Naive thymus-derived CD4-positive, alpha-beta T cell (primary cell): ENCODE measurements at regions not wholly inside any gene's neighbourhood (a gene's known extent, or its start where the extent isn't known, plus 50 kb on each side); places are given as distances from the start of the nearest gene placed in this dataset.

Experiments
- ATAC-seq: fragments of 150-1000 bp; cut with Tn5 transposase; 2 replicates; pipeline ENCODE4 v1.10.0; 2021; ENCODE audit warnings: mild to moderate bottlenecking, moderate library complexity
- CTCF ChIA-PET: fragments of 350-600 bp; sonication (Branson Sonifier 250); formaldehyde crosslinking; loops from one replicate; lab custom pipeline; 2021; ENCODE audit warnings: antibody characterized with exemption; lab: Charles Lee
- POLR2A ChIA-PET: fragments of 350-600 bp; sonication (Branson Sonifier 250); formaldehyde crosslinking; loops from one replicate; lab custom pipeline; 2021; ENCODE audit warnings: antibody characterized with exemption, inconsistent platforms; lab: Charles Lee
- DNase-seq, 9 donors: peaks; one replicate each; pipeline versions ENCODE4 v3.0.0 to v3.0.0-alpha.2; 2020 to 2022; ENCODE audit warnings: mixed read lengths in 1 of 9
- H3K27ac ChIP-seq: one replicate; pipeline ENCODE4 v1.7.0; 2013; ENCODE audit warnings: mild to moderate bottlenecking, low read depth, low read length, moderate library complexity
- H3K27me3 ChIP-seq, 2 donors: one replicate each; pipeline ENCODE4 v1.7.0; 2013; ENCODE audit warnings: low read length in 2 of 2, mild to moderate bottlenecking in 2 of 2, moderate library complexity in 2 of 2; ENCODE audit not compliant: control insufficient read depth in 2 of 2, insufficient read depth in 2 of 2
- H3K36me3 ChIP-seq, 3 experiments: 1 replicate in 2 of 3; 2 replicates in 1 of 3; pipeline ENCODE4 v1.7.0; 2013; ENCODE audit warnings: low read length in 3 of 3, mild to moderate bottlenecking in 3 of 3, moderate library complexity in 1 of 3; ENCODE audit not compliant: insufficient read depth in 3 of 3, control insufficient read depth in 2 of 3
- H3K4me1 ChIP-seq, 2 donors: one replicate each; pipeline ENCODE4 v1.7.0; 2013; ENCODE audit warnings: low read length in 2 of 2, mild to moderate bottlenecking in 2 of 2, moderate library complexity in 1 of 2; ENCODE audit not compliant: control insufficient read depth in 2 of 2, insufficient read depth in 2 of 2
- H3K4me3 ChIP-seq: 2 replicates; pipeline ENCODE4 v1.7.0; 2013; ENCODE audit warnings: mild to moderate bottlenecking, low read length
- H3K9me3 ChIP-seq, 3 experiments: 1 replicate in 2 of 3; 2 replicates in 1 of 3; pipeline ENCODE4 v1.7.0; 2013; ENCODE audit warnings: low read length in 3 of 3; ENCODE audit not compliant: control insufficient read depth in 2 of 3
- H3K27ac Mint-ChIP-seq, 9 donors: one replicate each; pipeline ENCODE4 v1.8.0; 2020 to 2022; ENCODE audit warnings: mixed read lengths in 9 of 9, mild to moderate bottlenecking in 8 of 9, moderate library complexity in 5 of 9, inconsistent platforms in 2 of 9
- H3K27me3 Mint-ChIP-seq, 5 donors: one replicate each; pipeline ENCODE4 v1.8.0; 2021 to 2022; ENCODE audit warnings: mixed read lengths in 5 of 5, mild to moderate bottlenecking in 1 of 5
- H3K36me3 Mint-ChIP-seq, 5 donors: one replicate each; pipeline ENCODE4 v1.8.0; 2020 to 2022; ENCODE audit warnings: mixed read lengths in 5 of 5, mild to moderate bottlenecking in 3 of 5, inconsistent platforms in 1 of 5
- H3K4me1 Mint-ChIP-seq, 7 donors: one replicate each; pipeline ENCODE4 v1.8.0; 2020 to 2022; ENCODE audit warnings: mixed read lengths in 7 of 7, mild to moderate bottlenecking in 3 of 7, inconsistent platforms in 1 of 7
- H3K4me3 Mint-ChIP-seq, 10 donors: one replicate each; pipeline ENCODE4 v1.8.0; 2020 to 2022; ENCODE audit warnings: mild to moderate bottlenecking in 10 of 10, mixed read lengths in 10 of 10, moderate library complexity in 6 of 10, inconsistent platforms in 2 of 10
- H3K9me3 Mint-ChIP-seq, 11 donors: one replicate each; pipeline ENCODE4 v1.8.0; 2020 to 2022; ENCODE audit warnings: mixed read lengths in 11 of 11, mild to moderate bottlenecking in 4 of 11, inconsistent platforms in 1 of 11, moderate library complexity in 1 of 11
- intact Hi-C, 2 donors: fragments of 100-400 bp; cut with micrococcal nuclease; formaldehyde crosslinking; loops; one replicate each; pipeline ENCODE4 v1.15.1; 2023

- Histone ChIP-seq H3K9me3 (no peaks in the 10 kb centered on the region), H3K27ac (no peak overlapping the region), H3K27me3 (no peaks in the 10 kb centered on the region), H3K4me1 (no peaks in the 10 kb centered on the region), H3K36me3 (no peaks in the 10 kb centered on the region), H3K4me3 (no peak overlapping the region)
- Mint-ChIP-seq H3K36me3 (no peaks in the 10 kb centered on the region), H3K9me3 (peaks cover 0 to 1% (median 0%) of the 10 kb centered on the region in 11 donors), H3K4me3 (no peak overlapping the region), H3K4me1 (no peaks in the 10 kb centered on the region), H3K27me3 (peaks cover 0 to 12% (median 4%) of the 10 kb centered on the region in 5 donors), H3K27ac (no peak overlapping the region)
- no peak for ATAC-seq
- intact Hi-C loops = no loop called here
- CTCF ChIA-PET = no interaction called here
- DNase-seq = no peak
- POLR2A ChIA-PET = no interaction called here
Observed at GRCh38 chr3:181629711-181630110, 82.0 kb upstream of the SOX2 start.

GRCh38 chr3:181629029-181629428 is 82.7 kb upstream of the SOX2 start:
- H3K27ac ChIP-seq = no peak overlapping the region
- Mint-ChIP-seq H3K36me3 (no peaks in the 10 kb centered on the region), H3K27ac (no peak overlapping the region), H3K4me3 (no peak overlapping the region), H3K27me3 (peaks cover 0 to 12% (median 4%) of the 10 kb centered on the region in 5 donors), H3K9me3 (peaks cover 0 to 1% (median 0%) of the 10 kb centered on the region in 11 donors), H3K4me1 (no peaks in the 10 kb centered on the region)
- H3K4me1 ChIP-seq = no peaks in the 10 kb centered on the region
- ChIA-PET POLR2A (no interaction called here), CTCF (no interaction called here)
- no peaks in the 10 kb centered on the region for H3K36me3 ChIP-seq
- ATAC-seq (no peak), DNase-seq (no peak)
- no peaks in the 10 kb centered on the region for H3K9me3 ChIP-seq
- intact Hi-C loops = no loop called here
- no peak overlapping the region for H3K4me3 ChIP-seq
- no peaks in the 10 kb centered on the region for H3K27me3 ChIP-seq

- Histone ChIP-seq H3K4me3 (no peak overlapping the region), H3K9me3 (no peaks in the 10 kb centered on the region), H3K36me3 (no peaks in the 10 kb centered on the region), H3K4me1 (no peaks in the 10 kb centered on the region), H3K27ac (no peak overlapping the region), H3K27me3 (no peaks in the 10 kb centered on the region)
- CTCF ChIA-PET = no interaction called here
- Mint-ChIP-seq H3K9me3 (peaks cover 0 to 4% (median 0%) of the 10 kb centered on the region in 11 donors), H3K36me3 (no peaks in the 10 kb centered on the region), H3K27me3 (peaks cover 0 to 11% (median 4%) of the 10 kb centered on the region in 5 donors), H3K4me1 (no peaks in the 10 kb centered on the region), H3K27ac (no peak overlapping the region), H3K4me3 (no peak overlapping the region)
- no peak for DNase-seq
- POLR2A ChIA-PET = no interaction called here
- no peak for ATAC-seq
- intact Hi-C loops = no loop called here
Observed at GRCh38 chr3:181628384-181628783, 83.3 kb upstream of the SOX2 start.

- peaks cover 0 to 4% (median 0%) of the 10 kb centered on the region in 11 donors for H3K9me3 Mint-ChIP-seq
- no peaks in the 10 kb centered on the region for H3K36me3 ChIP-seq
- no peak for DNase-seq
- no peak overlapping the region for H3K4me3 ChIP-seq
- H3K4me1 ChIP-seq = no peaks in the 10 kb centered on the region
- H3K9me3 ChIP-seq = no peaks in the 10 kb centered on the region
- ATAC-seq = no peak
- H3K27me3 ChIP-seq = no peaks in the 10 kb centered on the region
- no peak overlapping the region for H3K27ac Mint-ChIP-seq
- POLR2A ChIA-PET = no interaction called here
- H3K4me1 Mint-ChIP-seq = no peaks in the 10 kb centered on the region
- CTCF ChIA-PET = no interaction called here
- no peaks in the 10 kb centered on the region for H3K36me3 Mint-ChIP-seq
- intact Hi-C loops = no loop called here
- H3K27me3 Mint-ChIP-seq = peaks cover 0 to 11% (median 7%) of the 10 kb centered on the region in 5 donors
- no peak overlapping the region for H3K4me3 Mint-ChIP-seq
- H3K27ac ChIP-seq = no peak overlapping the region
Observed at GRCh38 chr3:181626036-181626435, 85.7 kb upstream of the SOX2 start.

- no peaks in the 10 kb centered on the region for H3K9me3 ChIP-seq
- H3K36me3 ChIP-seq = no peaks in the 10 kb centered on the region
- no peaks in the 10 kb centered on the region for H3K27me3 ChIP-seq
- DNase-seq (no peak), ATAC-seq (no peak)
- H3K4me1 ChIP-seq = no peaks in the 10 kb centered on the region
- H3K36me3 Mint-ChIP-seq = no peaks in the 10 kb centered on the region
- H3K4me1 Mint-ChIP-seq = no peaks in the 10 kb centered on the region
- ChIA-PET CTCF (no interaction called here), POLR2A (no interaction called here)
- no peak overlapping the region for H3K4me3 Mint-ChIP-seq
- H3K27ac Mint-ChIP-seq = no peak overlapping the region
- H3K9me3 Mint-ChIP-seq = peaks cover 0 to 5% (median 0%) of the 10 kb centered on the region in 11 donors
- H3K27me3 Mint-ChIP-seq = peaks cover 0 to 11% (median 4%) of the 10 kb centered on the region in 5 donors
- H3K27ac ChIP-seq = no peak overlapping the region
- H3K4me3 ChIP-seq = no peak overlapping the region
- intact Hi-C loops = no loop called here
Observed at GRCh38 chr3:181623924-181624694, 87.6 kb upstream of the SOX2 start.

- intact Hi-C loops = no loop called here
- H3K9me3 ChIP-seq = no peaks in the 10 kb centered on the region
- Mint-ChIP-seq H3K27ac (no peak overlapping the region), H3K36me3 (no peaks in the 10 kb centered on the region), H3K4me3 (no peak overlapping the region), H3K27me3 (peaks cover 0 to 4% (median 0%) of the 10 kb centered on the region in 5 donors), H3K9me3 (peaks cover 0 to 5% (median 0%) of the 10 kb centered on the region in 11 donors), H3K4me1 (no peaks in the 10 kb centered on the region)
- H3K36me3 ChIP-seq = no peaks in the 10 kb centered on the region
- H3K27me3 ChIP-seq = no peaks in the 10 kb centered on the region
- H3K27ac ChIP-seq = no peak overlapping the region
- ATAC-seq (no peak), DNase-seq (no peak)
- ChIA-PET CTCF (no interaction called here), POLR2A (no interaction called here)
- no peaks in the 10 kb centered on the region for H3K4me1 ChIP-seq
- no peak overlapping the region for H3K4me3 ChIP-seq
Observed at GRCh38 chr3:181622365-181622764, 89.4 kb upstream of the SOX2 start.

- Histone ChIP-seq H3K27ac (no peak overlapping the region), H3K36me3 (no peaks in the 10 kb centered on the region), H3K4me3 (no peak overlapping the region), H3K4me1 (no peaks in the 10 kb centered on the region), H3K27me3 (no peaks in the 10 kb centered on the region), H3K9me3 (no peaks in the 10 kb centered on the region)
- H3K36me3 Mint-ChIP-seq = no peaks in the 10 kb centered on the region
- no peak for ATAC-seq
- peaks cover 0 to 5% (median 0%) of the 10 kb centered on the region in 11 donors for H3K9me3 Mint-ChIP-seq
- peaks cover 0 to 4% (median 0%) of the 10 kb centered on the region in 5 donors for H3K27me3 Mint-ChIP-seq
- ChIA-PET CTCF (no interaction called here), POLR2A (no interaction called here)
- no peak overlapping the region for H3K27ac Mint-ChIP-seq
- H3K4me1 Mint-ChIP-seq = no peaks in the 10 kb centered on the region
- DNase-seq = no peak
- intact Hi-C loops = no loop called here
- no peak overlapping the region for H3K4me3 Mint-ChIP-seq
Observed at GRCh38 chr3:181619897-181620296, 91.8 kb upstream of the SOX2 start.
